H1 (cell line): ENCODE measurements at regions not wholly inside any gene's neighbourhood (a gene's known extent, or its start where the extent isn't known, plus 50 kb on each side); places are given as distances from the start of the nearest gene placed in this dataset.
"Not testable (repeated sequence)": the region's sequence is repeated elsewhere in the genome, so short reads cannot be mapped to it uniquely, and the experiment has no call there.

Experiments
- CTCF ChIP-seq, 3 experiments: IDR thresholded peaks; 1 replicate in 2 of 3; 2 replicates in 1 of 3; pipeline versions ENCODE4 v1.5.1 to v1.6.1; 2011; ENCODE audit warnings: low read length in 3 of 3, mild to moderate bottlenecking in 3 of 3, inconsistent platforms in 2 of 3, low read depth in 1 of 3, moderate library complexity in 1 of 3; ENCODE audit not compliant: insufficient read depth in 1 of 3; ENCODE audit errors: control extremely low read depth in 1 of 3
- EZH2 ChIP-seq: fragments of 200-600 bp; sonication (generic); IDR thresholded peaks from 2 replicates; pipeline ENCODE4 v1.7.1; 2012; ENCODE audit warnings: low read depth, mild to moderate bottlenecking, moderate library complexity, low read length, inconsistent platforms; ENCODE audit not compliant: severe bottlenecking
- HDAC6 ChIP-seq: IDR thresholded peaks from one replicate; pipeline ENCODE4 v1.7.1; 2012; ENCODE audit warnings: low read depth, mild to moderate bottlenecking, inconsistent platforms, low read length, moderate library complexity
- JUND ChIP-seq: IDR thresholded peaks from 2 replicates; pipeline ENCODE4 v1.6.1; 2011; ENCODE audit warnings: mild to moderate bottlenecking, improper control_type of control experiment, low read length
- RBBP5 ChIP-seq: IDR thresholded peaks from 2 replicates; pipeline ENCODE4 v1.7.1; 2012; ENCODE audit warnings: low read depth, mild to moderate bottlenecking, inconsistent platforms, low read length, moderate library complexity, borderline replicate concordance
- RFX5 ChIP-seq: IDR thresholded peaks from 2 replicates; pipeline ENCODE4 v1.6.1; 2011; ENCODE audit warnings: low read depth, low read length, improper control_type of control experiment, borderline replicate concordance
- RXRA ChIP-seq: IDR thresholded peaks from 2 replicates; pipeline ENCODE4 v1.6.1; 2011; ENCODE audit warnings: low read depth, mild to moderate bottlenecking, low read length, moderate library complexity; ENCODE audit not compliant: insufficient read depth
- TAF7 ChIP-seq: optimal IDR thresholded peaks from 2 replicates; pipeline ENCODE3; 2011; ENCODE audit warnings: low read depth, mild to moderate bottlenecking, inconsistent platforms, low read length, moderate library complexity, borderline replicate concordance
- TBP ChIP-seq: IDR thresholded peaks from 2 replicates; pipeline ENCODE4 v1.6.1; 2011; ENCODE audit warnings: low read depth, low read length, improper control_type of control experiment
- USF2 ChIP-seq: IDR thresholded peaks from 2 replicates; pipeline ENCODE4 v1.6.1; 2011; ENCODE audit warnings: low read length, improper control_type of control experiment
- ZNF274 ChIP-seq: IDR thresholded peaks from 2 replicates; pipeline ENCODE4 v1.7.0; 2012; ENCODE audit warnings: low read length, borderline replicate concordance; ENCODE audit errors: extremely low read depth

- not testable (repeated sequence) for TF ChIP-seq RFX5; ZNF274; EZH2; HDAC6; TBP; CTCF (IDR thresholded peaks at IDR 0.05; ENCODE audit: control extremely low read depth in 1 of 3, insufficient read depth in 1 of 3, low read depth in 1 of 3, low read length in 3 of 3); JUND; TAF7; USF2; RBBP5; RXRA
These were observed 87.2 kb upstream of the PRDM9 start for GRCh38 chr5:23420214-23420613.
